Fibroblast of gingiva (primary cell): ENCODE measurements at regions not wholly inside any gene's neighbourhood (a gene's known extent, or its start where the extent isn't known, plus 50 kb on each side); places are given as distances from the start of the nearest gene placed in this dataset.
"Not testable (repeated sequence)": the region's sequence is repeated elsewhere in the genome, so short reads cannot be mapped to it uniquely, and the experiment has no call there.

Experiments
- DNase-seq: peaks from one replicate; pipeline ENCODE4 v3.0.0-alpha.2; 2011; ENCODE audit warnings: low read depth

DNA sequence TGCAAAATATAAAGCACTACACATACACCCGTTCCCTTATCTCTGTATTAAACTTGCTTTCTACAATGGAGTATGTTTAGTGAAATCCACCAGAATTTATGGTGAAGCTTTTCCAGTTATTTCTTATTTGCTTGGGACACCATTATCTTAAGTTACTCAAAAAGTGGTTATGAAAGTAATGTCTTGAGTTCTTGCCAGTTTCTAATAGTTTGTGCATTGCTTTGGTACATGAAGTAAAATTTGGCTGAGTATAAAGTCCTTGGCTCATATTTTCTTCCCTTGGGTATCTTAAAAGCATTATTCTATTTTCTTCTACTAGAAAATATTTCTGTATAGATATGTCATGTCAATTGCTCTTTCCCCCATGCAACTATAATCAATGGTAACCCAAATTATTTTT, 85.2 kb downstream of the POLR1F start:
- peak; percentile 80 for DNase-seq

DNA sequence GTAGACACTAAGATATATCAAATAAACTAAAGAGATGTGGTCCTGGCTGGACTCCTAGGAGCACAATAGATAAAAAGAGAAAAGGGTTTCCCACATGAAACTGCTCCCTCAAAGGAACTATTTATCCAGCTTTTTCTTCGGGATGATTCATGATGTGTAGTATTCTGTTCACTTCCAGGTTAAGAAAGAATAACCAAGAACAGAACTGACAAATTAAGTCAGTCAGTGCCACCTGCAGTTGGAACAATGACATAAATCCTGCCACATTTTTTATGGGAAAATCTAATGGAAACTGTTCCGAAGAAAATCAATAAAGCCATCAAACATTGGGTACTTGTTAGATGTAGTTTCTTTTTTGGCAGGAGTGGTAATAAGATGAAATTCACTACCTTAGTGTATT, 87.1 kb downstream of the POLR1F start:
- DNase-seq, result peak; percentile 4

DNA sequence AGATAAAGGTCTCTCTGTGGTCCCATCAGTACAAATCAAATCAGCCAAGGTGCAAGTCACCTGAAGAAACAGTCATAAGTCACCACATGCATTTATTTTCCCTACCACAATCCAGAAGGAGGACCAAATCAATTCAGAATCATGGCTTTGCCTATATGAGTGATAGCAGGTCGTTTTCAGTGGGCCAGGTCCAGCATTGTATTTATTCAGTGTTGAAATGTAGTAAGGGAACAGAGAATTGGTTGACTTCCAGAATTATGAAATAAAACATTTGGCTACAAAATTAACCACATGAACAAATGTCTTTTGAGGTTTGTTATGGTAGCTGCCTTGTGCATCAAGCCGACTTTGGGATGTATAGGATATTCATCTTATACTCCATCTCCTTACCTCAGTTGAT, 88.4 kb downstream of the POLR1F start:
- DNase-seq, result peak; percentile 66

DNA sequence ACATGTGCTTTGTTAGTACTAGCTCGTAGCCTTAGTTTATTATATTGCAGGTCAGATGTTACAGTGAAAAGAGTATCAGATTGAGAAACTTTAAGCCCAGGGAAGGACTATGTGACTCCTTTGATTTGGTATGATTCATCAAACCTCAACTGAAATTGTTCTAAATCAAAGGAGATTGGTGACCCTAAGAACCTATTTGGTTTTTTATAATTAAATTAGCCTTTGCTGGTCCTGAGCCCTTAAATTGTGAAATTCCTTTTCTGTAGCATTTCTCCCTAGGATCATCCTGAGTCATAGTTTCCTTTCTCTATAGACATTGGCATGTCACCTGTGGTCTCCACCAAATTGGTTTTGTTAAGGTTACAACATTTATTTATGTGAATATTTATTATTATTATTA, 89.7 kb downstream of the POLR1F start:
- DNase-seq, result peak; percentile 62

DNA sequence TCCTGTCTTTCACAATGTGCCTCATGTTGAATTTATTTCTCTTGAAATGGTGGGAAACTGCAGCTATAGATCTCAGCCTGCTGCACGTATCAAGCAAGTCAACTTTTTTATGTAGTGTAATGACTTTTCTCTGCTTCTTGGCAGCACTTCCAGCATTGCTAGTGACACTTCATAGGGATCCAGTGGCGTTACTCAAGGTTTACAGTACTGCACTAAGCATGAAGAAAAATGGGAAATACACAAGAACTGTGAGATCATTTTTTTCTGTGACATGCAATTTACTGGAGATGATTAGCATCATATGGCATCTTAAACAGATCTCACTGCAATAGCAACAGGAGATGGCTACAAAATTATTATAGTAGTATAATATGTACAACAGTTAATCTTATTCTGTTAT, 90.9 kb downstream of the POLR1F start:
- peak; percentile 79 for DNase-seq

DNA sequence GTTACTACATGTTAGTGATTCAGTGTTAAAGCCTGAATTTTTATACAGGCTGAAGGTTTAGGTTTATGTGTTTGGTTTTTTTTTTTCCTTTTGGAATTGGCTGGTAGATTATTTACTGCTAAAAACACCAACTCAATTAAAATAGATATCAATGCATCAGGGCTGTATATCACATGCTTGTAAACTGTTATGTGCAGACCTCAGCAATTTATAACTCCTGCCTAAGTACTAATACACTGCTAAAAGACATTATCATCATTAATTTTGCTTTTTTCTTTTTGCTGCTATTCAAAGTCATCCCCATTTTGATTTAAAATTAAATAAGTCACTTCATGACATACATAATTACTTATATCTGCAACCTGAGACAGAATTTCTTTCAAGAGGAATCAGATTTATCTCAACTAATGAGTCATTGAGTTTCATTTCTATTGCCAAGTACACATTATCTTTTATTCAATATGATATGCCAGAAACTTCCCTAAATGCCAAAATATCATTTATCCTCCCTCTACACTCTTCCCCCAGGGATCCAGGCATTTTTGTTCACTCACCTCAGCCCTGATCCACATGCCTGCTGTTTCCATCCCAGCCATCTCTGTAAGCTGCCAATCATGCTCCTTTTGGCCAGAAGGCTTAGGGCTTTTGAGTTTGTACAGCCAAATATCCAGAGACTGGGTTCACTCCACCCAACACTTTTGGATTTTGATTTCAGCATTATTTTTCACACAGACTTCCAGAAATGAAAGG, 98.5 kb downstream of the POLR1F start:
- DNase-seq, result no peak

DNA sequence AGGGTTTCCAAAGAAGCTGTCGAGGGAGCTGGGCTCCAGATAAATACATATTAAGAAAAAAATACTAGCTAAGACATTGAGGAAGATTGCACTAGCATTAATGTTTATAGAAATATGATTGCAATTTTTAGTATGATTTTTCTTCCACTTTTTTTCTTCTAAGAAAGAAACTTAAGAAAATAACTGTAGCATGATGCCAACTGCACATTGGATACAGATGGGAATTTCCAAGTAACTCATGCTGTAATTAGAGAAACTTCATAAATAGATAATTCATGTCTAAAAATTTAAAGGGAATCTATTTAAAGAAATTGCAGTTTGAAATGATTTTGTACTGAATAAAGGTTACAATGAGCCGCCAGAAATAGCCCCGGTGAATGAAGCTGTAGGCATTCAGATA, 119.4 kb downstream of the POLR1F start:
- peak; percentile 52 for DNase-seq

DNA sequence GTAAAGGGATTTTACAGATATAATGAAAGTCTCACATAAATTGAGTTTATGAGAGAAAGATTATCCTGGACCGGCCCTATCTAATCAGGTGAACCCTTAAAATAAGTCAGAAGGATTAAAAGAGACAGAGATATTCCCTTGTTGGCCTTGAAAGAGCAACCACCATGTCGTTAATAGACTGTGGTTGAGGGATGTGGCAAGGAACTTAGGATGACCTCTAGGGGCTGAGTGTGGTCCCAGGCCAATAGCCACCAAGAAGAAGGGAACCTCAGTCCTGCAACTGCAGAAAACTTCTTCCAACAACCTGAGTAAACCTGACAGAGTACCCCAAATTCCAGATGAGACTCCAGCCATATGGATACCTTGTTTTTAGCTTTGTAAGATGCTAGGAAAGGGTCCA, 121.5 kb downstream of the POLR1F start:
- DNase-seq, result no peak

DNA sequence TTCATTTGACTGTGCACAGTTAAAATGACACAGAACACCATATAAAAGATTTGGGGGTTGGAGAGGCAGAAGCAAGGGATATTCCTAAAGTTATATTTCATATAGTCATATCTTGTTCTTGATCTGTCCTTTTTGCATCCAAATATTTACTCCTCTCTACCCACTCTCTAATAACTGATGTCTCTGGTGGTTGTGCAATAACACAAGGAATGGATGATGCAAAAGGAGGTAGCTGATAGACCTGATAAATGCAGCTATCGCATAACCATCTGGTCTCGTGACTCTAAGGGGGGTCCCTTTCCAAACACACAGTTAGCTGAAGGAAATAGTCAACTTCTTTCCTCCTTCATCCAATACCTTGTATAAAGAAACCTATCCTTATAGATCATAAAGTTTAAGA, 123.1 kb downstream of the POLR1F start:
- DNase-seq, result no peak

DNA sequence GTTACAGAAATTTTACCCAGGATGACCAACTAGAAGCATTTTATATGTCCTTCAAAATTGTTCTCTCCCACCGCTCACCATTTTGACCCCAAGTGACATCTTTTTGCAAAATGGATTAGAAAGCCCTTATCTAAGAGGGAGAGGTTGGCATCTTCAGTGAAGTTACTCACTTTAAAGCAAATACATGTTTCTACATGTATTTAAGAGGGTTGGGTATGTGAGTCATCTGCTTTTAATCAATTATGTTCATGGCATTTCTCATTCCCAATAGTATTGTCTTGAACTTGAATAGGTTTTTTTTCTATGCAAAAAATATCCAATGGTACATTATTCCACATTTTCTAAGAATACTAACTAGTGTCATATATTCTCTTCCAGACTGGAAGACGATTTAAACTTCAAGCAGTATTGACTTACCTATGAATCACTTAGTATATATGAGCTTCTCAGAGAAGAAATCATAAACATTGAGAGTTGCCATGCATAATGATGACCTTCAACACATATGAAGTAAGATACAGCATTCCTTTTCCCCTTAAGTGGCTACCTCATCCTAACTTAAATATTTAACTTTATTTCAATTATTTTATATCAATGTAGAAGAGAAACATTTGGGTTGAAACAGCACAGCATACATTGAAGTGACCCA, 132.8 kb downstream of the POLR1F start:
- peak; percentile 14 for DNase-seq

DNA sequence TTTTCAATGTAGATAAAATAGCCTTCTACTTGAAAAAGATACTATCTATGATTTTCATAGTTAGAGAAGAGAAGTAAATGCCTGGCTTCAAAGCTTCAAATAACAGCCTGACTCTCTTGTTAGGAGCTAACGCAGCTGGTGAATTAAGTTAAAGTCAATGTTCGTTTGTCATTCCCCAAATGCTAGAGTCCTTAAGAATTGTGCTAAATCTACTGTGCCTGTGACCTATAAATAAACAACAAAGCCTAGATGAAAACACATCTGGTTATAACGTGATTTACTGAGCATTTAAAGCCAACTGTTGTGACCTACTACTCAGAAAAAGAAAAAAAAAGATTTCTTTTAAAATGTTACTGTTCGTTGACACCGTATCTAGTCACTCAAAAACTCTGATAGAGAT, 134.7 kb downstream of the POLR1F start:
- DNase-seq, result peak; percentile 12

DNA sequence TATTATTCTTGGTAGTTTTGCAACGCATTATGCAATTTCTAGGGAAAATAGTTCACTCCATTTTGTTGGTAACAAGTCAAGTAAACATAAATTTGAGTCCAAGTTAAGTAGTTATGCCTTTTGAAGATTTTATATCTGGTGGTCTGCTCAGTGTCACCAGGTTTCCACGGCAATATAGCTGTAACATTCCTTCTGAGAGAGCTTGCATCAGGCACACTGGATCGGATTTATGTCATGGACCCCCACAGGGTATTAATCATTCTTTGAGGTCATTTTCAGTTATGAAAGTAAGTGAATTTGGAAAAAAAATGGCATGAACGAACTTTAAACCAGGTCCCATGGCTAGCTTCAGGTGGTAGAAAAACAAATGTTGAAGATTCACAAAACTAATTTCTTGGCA, 136.3 kb downstream of the POLR1F start:
- DNase-seq, result peak; percentile 67

DNA sequence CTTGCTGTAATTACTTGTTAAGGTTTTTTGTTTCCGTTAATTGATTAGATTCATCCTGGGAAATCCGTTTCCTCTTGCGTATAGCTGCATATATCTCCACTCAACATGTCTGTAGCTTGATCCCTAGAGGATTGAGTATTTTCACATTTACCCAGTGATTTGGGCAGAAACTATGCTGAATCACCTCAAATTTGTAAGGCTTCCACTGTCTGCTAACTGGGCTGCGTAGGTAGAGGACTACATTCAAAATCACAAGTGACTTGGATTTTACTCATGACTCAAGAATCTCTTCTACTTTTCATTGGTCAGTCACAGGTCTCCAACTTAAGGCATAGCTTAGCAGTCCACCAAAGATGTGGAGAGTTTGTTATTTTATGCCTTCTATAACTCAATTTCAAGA, 141.8 kb downstream of the POLR1F start:
- DNase-seq, result no peak

DNA sequence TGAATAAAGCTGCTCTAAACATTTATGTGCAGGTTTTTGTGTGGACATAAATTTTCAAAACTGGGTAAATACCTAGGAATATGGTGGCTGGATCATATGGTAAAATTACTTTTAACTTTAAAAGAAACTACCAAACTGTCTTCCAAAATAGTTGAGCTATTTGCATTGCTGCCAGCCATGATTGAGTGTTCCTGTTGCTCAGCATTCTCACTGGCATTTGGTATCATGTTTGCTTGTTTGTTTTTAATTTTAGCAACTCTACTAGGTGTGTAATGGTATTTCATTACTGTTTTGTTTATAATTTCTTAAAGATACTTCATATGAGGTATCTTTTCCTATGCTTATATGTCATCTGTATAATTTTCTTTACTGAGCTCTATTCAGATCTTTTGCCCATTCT, 143.2 kb downstream of the POLR1F start:
- no peak for DNase-seq

DNA sequence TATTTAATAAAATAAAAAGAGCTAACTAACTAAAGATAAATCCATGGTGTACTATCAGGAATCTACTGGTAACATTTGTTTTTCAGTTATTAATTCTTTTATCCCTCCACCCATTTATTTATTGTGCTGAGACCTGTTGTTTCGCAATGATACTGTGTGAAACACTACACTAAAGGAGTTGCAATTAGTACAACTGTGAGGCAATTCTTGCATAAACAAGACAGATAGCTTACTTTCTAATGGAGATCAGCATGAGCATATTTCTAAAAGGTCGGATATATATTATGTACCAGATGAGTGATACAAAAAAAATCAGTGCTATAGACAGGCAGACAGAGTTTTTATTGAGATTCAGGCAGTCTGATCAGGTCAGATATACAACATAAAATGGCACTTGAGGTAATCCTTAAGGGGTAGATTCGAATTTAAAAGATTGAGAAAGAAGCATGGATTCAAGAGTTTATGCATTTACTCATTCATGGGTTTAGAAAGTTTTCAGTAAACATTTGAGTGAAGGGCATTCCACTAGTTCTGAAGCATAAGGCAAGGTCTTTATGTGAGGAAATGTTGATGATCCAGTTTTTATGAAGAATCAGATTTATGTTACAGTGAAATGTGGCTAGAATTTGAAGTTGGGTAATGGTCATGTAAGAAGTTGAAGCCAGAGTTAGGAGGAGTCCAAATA, 147.6 kb downstream of the POLR1F start:
- DNase-seq, result peak; percentile 87

DNA sequence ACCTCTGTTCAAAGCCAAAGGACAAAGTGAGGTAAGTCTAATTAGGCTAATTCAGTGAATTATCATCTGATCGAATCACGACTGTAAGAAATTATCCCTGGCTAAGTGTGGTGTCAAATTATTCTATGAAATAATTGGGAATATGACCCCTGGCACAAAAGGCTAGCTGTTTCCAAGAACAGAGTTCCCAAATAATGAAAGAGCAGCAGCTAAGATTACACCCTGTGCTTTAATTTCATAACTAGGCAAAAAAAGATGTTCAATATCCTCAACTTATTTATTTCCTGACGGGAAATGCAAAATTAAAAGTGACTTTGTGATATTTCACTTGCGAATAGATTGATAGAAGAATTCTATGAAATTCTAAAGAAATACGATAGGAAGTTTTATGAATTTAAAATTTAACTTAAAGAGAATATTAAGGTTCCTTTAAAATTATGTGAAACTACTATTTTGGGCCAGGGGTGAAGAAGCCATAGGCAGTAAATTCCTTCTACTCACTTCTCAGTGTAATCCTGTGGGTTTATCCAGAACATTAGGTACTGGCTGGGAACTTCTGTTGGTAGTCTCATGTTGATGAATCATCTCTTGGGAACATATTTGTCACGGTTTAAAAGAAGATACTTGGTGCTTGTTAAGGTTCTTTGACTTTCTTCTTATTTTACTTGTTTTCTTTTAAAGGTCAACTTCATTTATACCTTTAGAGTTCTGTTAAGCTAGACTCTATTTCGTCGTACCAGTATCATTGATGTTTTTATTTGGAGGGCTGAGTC, 148.5 kb downstream of the POLR1F start:
- DNase-seq, result peak; percentile 90

DNA sequence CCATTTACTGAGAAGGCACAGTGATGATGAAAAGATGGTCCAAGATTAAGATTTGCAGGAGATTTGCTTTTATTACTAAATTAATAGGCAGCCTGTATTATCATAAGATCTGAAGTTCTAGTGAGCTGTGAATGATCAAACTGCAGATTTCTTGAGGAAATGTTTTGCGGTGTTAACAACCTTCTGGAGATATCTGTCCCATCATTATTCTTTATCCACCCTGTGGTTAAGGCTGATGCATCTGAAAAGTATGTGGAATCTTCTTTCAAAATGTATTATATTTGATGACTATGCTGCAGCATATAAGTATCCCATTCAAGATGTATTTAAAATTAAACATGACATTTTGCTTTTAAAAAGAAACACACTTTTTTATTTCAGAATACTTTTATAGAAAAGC, 150.3 kb downstream of the POLR1F start:
- DNase-seq, result peak; percentile 36

DNA sequence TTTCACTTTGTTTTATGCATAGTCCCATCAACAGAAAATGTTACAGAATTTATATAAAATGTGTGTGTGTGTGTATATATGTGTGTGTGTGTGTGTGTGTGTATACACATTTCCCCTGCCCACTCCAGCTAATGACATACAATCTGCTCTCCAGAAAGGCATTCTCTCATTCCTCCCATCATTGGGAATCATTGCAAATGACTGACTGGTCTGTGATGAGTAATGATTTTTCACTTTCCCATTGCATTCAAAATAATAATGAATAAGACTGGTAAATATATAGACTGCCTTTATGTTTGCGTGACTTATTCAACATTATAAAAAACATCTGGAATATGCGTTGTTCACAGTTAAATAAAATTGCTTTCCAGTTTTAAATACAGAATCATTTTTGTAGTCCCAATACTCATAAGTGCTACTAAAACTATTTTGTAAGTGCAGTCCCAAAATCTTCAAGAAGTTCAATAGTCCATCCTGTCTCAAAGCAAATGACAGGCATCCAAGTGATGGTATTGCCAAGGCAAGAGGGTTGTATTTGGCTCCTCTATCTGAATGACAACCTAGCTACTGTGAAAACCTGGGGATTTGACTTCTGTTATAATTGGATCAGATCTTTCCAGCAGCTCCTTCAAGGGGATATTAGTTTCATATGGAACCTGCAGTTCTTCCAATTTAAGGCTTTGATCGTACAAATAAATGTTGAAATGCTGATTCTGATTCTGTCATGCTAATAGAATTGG, 150.9 kb downstream of the POLR1F start:
- no peak for DNase-seq

DNA sequence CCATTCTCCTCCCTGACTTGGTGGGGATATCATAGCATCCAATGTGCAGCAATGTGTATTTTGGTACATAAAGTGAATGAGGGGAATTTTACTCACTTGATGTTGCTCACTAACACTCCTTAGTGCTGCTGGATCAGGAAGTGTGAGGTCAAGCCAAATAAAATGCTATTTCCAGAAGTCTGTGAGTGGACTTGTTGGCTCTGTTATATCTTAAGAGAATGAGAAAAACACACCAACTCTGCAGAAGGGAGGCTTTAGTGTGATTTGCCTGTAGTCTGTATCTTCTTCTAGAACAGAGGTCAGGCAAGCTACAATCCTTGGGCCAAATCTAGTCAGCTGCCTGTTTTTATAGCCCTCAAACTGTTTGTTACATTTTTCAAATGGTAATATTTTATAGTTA, 154.3 kb downstream of the POLR1F start:
- DNase-seq, result no peak

DNA sequence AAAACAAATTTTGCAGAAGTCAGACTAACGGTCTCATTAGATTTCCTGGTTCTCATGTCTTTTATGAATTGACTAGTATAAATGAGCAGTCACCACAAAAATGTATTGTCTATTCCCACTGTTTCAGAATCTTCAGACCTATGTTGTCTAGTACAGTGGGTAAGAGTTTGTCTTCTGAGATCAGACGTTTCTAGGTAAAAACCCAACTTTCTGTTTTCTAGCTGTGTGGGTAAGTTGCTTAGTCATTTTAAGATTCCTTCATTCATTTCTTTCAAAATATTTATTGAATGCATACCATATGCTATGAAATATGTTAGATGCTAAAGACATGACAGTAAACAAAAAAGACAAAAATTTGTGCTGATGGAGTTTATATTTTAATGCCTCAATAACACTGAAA, 156.3 kb downstream of the POLR1F start:
- DNase-seq, result no peak

DNA sequence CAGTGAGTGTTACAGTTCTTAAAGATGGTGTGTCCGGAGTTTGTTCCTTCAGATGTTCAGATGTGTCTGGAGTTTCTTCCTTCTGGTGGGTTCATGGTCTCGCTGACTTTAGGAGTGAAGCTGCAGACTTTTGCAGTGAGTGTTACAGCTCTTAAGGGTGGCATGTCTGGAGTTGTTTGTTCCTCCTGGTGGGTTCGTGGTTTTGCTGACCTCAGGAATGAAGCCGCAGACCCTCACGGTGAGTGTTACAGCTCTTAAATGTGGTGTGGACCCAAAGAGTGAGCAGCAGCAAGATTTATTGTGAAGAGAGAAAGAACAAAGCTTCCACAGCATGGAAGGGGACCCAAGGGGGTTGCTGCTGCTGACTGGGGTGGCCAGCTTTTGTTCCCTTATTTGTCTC, 159.6 kb downstream of the POLR1F start:
- not testable (repeated sequence) for DNase-seq

DNA sequence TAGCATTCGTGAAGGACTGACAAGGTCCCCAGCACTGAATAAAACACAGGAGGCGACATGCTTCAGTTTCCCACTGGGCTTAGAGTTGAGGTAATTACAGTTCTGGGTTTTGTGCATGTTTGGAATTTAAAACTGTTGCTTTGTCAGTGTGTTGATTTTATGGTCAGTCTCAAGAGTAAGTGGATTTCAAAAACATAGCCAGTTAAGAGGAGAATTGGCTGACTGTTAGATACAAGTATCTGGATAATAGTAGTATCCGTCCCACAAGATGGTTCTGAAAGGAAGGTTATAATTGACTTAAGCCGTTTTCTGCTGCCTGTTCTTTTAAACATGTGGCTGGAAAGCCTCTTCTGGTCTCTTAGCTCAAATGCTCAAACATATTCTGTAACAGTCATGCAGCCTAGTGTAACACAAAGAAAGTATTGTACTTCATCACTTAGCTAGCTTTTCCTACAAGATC, 170.9 kb downstream of the POLR1F start:
- peak; percentile 40 for DNase-seq
